ENCODE measurements at regions not wholly inside any gene's neighbourhood (a gene's known extent, or its start where the extent isn't known, plus 50 kb on each side); places are given as distances from the start of the nearest gene placed in this dataset.

DNA sequence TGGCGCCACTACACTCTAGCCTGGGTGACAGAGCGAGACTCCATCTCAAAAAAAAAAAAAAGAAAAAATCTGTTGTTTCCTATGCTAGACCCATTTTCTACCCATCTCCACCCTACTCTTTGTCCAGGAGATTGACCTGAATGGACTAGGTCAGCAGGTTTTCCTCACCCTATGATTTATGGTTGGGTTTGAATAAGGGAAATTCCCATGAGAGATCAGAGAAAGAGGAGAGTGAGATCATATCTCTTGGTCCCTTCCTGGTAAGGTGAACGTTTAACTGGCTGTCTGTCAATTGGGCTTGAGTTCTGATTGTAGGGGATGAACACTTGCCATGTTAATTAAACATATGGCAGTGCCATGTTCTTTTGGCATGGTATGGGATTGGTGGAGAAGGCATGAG is 387.4 kb downstream of the MAN2A1 start:
- TF ChIP-seq, protein P1, sequence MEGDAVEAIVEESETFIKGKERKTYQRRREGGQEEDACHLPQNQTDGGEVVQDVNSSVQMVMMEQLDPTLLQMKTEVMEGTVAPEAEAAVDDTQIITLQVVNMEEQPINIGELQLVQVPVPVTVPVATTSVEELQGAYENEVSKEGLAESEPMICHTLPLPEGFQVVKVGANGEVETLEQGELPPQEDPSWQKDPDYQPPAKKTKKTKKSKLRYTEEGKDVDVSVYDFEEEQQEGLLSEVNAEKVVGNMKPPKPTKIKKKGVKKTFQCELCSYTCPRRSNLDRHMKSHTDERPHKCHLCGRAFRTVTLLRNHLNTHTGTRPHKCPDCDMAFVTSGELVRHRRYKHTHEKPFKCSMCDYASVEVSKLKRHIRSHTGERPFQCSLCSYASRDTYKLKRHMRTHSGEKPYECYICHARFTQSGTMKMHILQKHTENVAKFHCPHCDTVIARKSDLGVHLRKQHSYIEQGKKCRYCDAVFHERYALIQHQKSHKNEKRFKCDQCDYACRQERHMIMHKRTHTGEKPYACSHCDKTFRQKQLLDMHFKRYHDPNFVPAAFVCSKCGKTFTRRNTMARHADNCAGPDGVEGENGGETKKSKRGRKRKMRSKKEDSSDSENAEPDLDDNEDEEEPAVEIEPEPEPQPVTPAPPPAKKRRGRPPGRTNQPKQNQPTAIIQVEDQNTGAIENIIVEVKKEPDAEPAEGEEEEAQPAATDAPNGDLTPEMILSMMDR (IDR thresholded peaks at IDR 0.05) = no peak
- TF ChIP-seq JUN (IDR thresholded peaks at IDR 0.05) (no peak), POLR2A (IDR thresholded peaks at IDR 0.05; ENCODE audit: low read length) (no peak), RAD21 (conservative IDR thresholded peaks at IDR 0.05 in 1 of 2, IDR thresholded peaks at IDR 0.05 in 1 of 2) (no peak), ZC3H11A (IDR thresholded peaks at IDR 0.05) (no peak), RNF2 (IDR thresholded peaks at IDR 0.05; ENCODE audit: borderline replicate concordance, low read depth) (no peak), SMC3 (IDR thresholded peaks at IDR 0.05) (no peak), RFX5 (IDR thresholded peaks at IDR 0.05) (no peak), PHF8 (IDR thresholded peaks at IDR 0.05; ENCODE audit: borderline replicate concordance, low read depth) (no peak), MYC (IDR thresholded peaks at IDR 0.05; ENCODE audit: borderline replicate concordance, low read length) (no peak), EP300 (IDR thresholded peaks at IDR 0.05) (no peak), MAFK (IDR thresholded peaks at IDR 0.05; ENCODE audit: partially characterized antibody) (no peak)
- TF ChIP-seq, protein P2, sequence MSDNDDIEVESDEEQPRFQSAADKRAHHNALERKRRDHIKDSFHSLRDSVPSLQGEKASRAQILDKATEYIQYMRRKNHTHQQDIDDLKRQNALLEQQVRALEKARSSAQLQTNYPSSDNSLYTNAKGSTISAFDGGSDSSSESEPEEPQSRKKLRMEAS (IDR thresholded peaks at IDR 0.05) = no peak
- TF ChIP-seq, protein P3, sequence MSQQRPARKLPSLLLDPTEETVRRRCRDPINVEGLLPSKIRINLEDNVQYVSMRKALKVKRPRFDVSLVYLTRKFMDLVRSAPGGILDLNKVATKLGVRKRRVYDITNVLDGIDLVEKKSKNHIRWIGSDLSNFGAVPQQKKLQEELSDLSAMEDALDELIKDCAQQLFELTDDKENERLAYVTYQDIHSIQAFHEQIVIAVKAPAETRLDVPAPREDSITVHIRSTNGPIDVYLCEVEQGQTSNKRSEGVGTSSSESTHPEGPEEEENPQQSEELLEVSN (IDR thresholded peaks at IDR 0.05; ENCODE audit: borderline replicate concordance, low read depth) = no peak
